ENCODE measurements at regions not wholly inside any gene's neighbourhood (a gene's known extent, or its start where the extent isn't known, plus 50 kb on each side); places are given as distances from the start of the nearest gene placed in this dataset.

DNA sequence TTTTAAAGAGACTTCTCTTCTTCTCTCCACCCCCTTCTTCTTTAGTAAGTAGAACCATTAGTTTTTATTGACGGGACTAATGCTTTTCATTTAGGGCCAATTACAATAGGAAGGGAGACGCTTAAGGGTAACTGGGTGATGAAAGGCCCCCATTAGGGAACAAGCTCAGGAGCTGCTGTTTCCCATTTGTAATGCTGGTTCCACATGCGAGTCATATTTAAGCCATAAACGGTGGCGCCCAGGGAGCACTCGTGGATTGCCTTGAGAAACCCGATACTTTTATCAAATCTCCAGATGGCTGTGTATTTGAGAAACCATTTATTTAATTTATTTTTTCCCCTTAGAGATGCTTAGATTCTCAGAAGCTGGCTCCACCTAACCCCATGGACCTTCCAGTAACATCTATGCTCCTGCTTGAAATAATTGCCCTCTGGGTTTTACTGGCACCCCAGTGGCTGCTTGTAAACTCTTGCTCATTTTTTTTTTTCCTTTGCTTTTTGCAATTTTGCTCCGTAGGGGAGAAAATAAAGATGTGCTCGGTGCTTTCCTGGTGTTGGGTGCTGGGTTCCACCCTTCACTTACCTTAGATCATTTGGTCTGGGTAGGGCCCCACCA, 124.2 kb upstream of the MSX1 start:
- no peak overlapping the region for H3K27ac ChIP-seq (ENCODE audit: low read depth, low read length)
- no peak overlapping the region for H4K91ac ChIP-seq (ENCODE audit: low read depth, low read length)
- H2AFZ ChIP-seq (ENCODE audit: insufficient read depth, low read length, poor library complexity) = no peak overlapping the region
- H3K18ac ChIP-seq (ENCODE audit: low read length) = no peak overlapping the region
- H3K4ac ChIP-seq (ENCODE audit: low read depth, low read length) = no peak overlapping the region
- peaks cover 4 to 11% of the 10 kb centered on the region in 2 experiments for H3K4me1 ChIP-seq (ENCODE audit: control insufficient read depth in 1 of 2, insufficient read depth in 2 of 2, low read length in 2 of 2)
- H3K4me2 ChIP-seq (ENCODE audit: low read length) = no peak overlapping the region
- no peak overlapping the region for H3K4me3 ChIP-seq (ENCODE audit: low read depth, low read length)
- H3K14ac ChIP-seq (ENCODE audit: low read length) = no peak overlapping the region
- H4K12ac ChIP-seq (ENCODE audit: low read depth, low read length) = no peak overlapping the region
- no peaks in the 10 kb centered on the region for H3K27me3 ChIP-seq (ENCODE audit: insufficient read depth, low read length)
- no peaks in the 10 kb centered on the region for H3K79me2 ChIP-seq (ENCODE audit: control insufficient read depth, insufficient read depth, low read length, poor library complexity)
- H3K9ac ChIP-seq (ENCODE audit: low read length) = no peak overlapping the region
- H2AK5ac ChIP-seq (ENCODE audit: low read length) = no peak overlapping the region
- H4K8ac ChIP-seq (ENCODE audit: low read depth, low read length) = no peak overlapping the region
- WGBS (ENCODE audit: extremely low coverage, insufficient coverage, insufficient read length) = no CpG with 5 or more reads among the region's 9 CpGs
- H3K9me3 ChIP-seq (ENCODE audit: insufficient read depth, low read depth, low read length) = no peaks in the 10 kb centered on the region
- H3K23ac ChIP-seq (ENCODE audit: low read length) = no peak overlapping the region
- no peak overlapping the region for H2BK120ac ChIP-seq (ENCODE audit: insufficient read depth, low read length, poor library complexity)
- peak overlapping the region; percentile 15 for H2BK5ac ChIP-seq (ENCODE audit: low read depth, low read length, poor library complexity)
- DNase-seq = no peak
- H3K36me3 ChIP-seq (ENCODE audit: control insufficient read depth in 1 of 2, insufficient read depth in 2 of 2, low read length in 2 of 2) = no peaks in the 10 kb centered on the region
- peaks cover 2% of the 10 kb centered on the region for H3K79me1 ChIP-seq (ENCODE audit: low read length)
- H2BK12ac ChIP-seq (ENCODE audit: low read length) = peak overlapping the region; percentile 52

DNA sequence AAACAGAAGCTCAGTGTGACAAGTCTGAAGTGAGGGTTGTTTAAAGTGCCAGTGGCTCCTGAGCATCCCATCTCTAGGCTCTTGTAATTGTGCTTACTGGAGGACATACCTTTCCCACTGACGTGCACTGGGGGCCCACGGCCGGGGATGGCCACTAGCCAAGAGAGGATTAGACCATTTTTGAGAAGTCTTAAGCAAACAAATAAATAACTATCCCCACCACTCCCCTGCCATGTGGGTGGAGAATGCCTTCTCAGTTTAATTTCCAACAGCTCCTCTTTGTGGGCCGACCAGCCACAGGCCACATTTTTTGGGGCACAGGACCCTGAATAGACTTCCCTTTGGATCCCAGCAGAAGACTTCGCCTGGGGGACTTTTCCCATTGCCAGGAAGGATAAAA, 125.0 kb upstream of the MSX1 start:
- peaks cover 9 to 15% of the 10 kb centered on the region in 2 experiments for H3K4me1 ChIP-seq (ENCODE audit: control insufficient read depth in 1 of 2, insufficient read depth in 2 of 2, low read length in 2 of 2)

DNA sequence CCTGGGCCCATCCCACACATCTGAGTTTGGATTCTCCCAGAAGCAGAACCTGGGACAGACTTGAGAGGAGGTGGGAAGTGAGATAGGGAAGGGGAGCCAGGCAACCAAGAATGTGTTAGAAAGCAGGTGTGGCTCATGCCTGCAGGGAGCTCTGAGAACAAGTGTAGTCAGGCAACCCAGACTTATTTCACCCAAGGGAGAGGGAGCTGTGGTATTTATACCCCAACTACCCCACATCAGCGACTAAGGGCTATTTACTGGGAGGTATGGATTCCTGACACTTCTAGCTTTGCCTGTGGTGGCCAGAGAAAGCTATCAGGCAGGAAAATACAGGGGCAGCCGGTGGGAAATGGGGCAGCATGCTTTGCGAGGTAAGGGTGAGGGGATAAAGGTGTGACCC, 125.8 kb upstream of the MSX1 start:
- Histone ChIP-seq H4K91ac (ENCODE audit: low read depth, low read length) (no peak overlapping the region), H2BK120ac (ENCODE audit: insufficient read depth, low read length, poor library complexity) (no peak overlapping the region)

More for the DNA sequence above, 125.0 kb upstream of the MSX1 start:
- H3K4me3 ChIP-seq (ENCODE audit: low read depth, low read length) = no peak overlapping the region
- no peak overlapping the region for H3K9ac ChIP-seq (ENCODE audit: low read length)
- no peak overlapping the region for H3K23ac ChIP-seq (ENCODE audit: low read length)
- no peaks in the 10 kb centered on the region for H3K9me3 ChIP-seq (ENCODE audit: insufficient read depth, low read depth, low read length)
- H2AK5ac ChIP-seq (ENCODE audit: low read length) = no peak overlapping the region
- WGBS (ENCODE audit: extremely low coverage, insufficient coverage, insufficient read length) = no CpG with 5 or more reads among the region's 5 CpGs
- no peaks in the 10 kb centered on the region for H3K79me2 ChIP-seq (ENCODE audit: control insufficient read depth, insufficient read depth, low read length, poor library complexity)
- H2BK120ac ChIP-seq (ENCODE audit: insufficient read depth, low read length, poor library complexity) = no peak overlapping the region
- no peak overlapping the region for H2BK5ac ChIP-seq (ENCODE audit: low read depth, low read length, poor library complexity)
- no peak for DNase-seq
- H4K8ac ChIP-seq (ENCODE audit: low read depth, low read length) = no peak overlapping the region
- H3K4me2 ChIP-seq (ENCODE audit: low read length) = no peak overlapping the region
- H3K79me1 ChIP-seq (ENCODE audit: low read length) = peaks cover 2% of the 10 kb centered on the region
- no peak overlapping the region for H4K12ac ChIP-seq (ENCODE audit: low read depth, low read length)
- H3K27ac ChIP-seq (ENCODE audit: low read depth, low read length) = no peak overlapping the region
- H2AFZ ChIP-seq (ENCODE audit: insufficient read depth, low read length, poor library complexity) = no peak overlapping the region
- H3K14ac ChIP-seq (ENCODE audit: low read length) = no peak overlapping the region
- H3K27me3 ChIP-seq (ENCODE audit: insufficient read depth, low read length) = no peaks in the 10 kb centered on the region
- no peak overlapping the region for H2BK12ac ChIP-seq (ENCODE audit: low read length)
- H3K36me3 ChIP-seq (ENCODE audit: control insufficient read depth in 1 of 2, insufficient read depth in 2 of 2, low read length in 2 of 2) = no peaks in the 10 kb centered on the region
- no peak overlapping the region for H4K91ac ChIP-seq (ENCODE audit: low read depth, low read length)
- H3K4ac ChIP-seq (ENCODE audit: low read depth, low read length) = no peak overlapping the region
- no peak overlapping the region for H3K18ac ChIP-seq (ENCODE audit: low read length)

GRCh38 chr4:4730249-4730648, 129.2 kb upstream of the MSX1 start:
- no peak overlapping the region for H3K4me2 ChIP-seq (ENCODE audit: low read length)
- no peak overlapping the region for H2AK5ac ChIP-seq (ENCODE audit: low read length)
- no peak overlapping the region for H2BK12ac ChIP-seq (ENCODE audit: low read length)
- no peak overlapping the region for H4K8ac ChIP-seq (ENCODE audit: low read depth, low read length)
- H2AFZ ChIP-seq (ENCODE audit: insufficient read depth, low read length, poor library complexity) = no peak overlapping the region
- no peak overlapping the region for H3K18ac ChIP-seq (ENCODE audit: low read length)
- H3K14ac ChIP-seq (ENCODE audit: low read length) = no peak overlapping the region
- no CpG with 5 or more reads among the region's 11 CpGs for WGBS (ENCODE audit: extremely low coverage, insufficient coverage, insufficient read length)
- no peak overlapping the region for H4K12ac ChIP-seq (ENCODE audit: low read depth, low read length)
- no peak overlapping the region for H3K4me3 ChIP-seq (ENCODE audit: low read depth, low read length)
- H3K9me3 ChIP-seq (ENCODE audit: insufficient read depth, low read depth, low read length) = peaks cover 6% of the 10 kb centered on the region
- H3K36me3 ChIP-seq (ENCODE audit: control insufficient read depth in 1 of 2, insufficient read depth in 2 of 2, low read length in 2 of 2) = no peaks in the 10 kb centered on the region
- H4K91ac ChIP-seq (ENCODE audit: low read depth, low read length) = no peak overlapping the region
- H3K4ac ChIP-seq (ENCODE audit: low read depth, low read length) = no peak overlapping the region
- no peaks in the 10 kb centered on the region for H3K27me3 ChIP-seq (ENCODE audit: insufficient read depth, low read length)
- H3K27ac ChIP-seq (ENCODE audit: low read depth, low read length) = no peak overlapping the region
- peaks cover 4 to 9% of the 10 kb centered on the region in 2 experiments for H3K4me1 ChIP-seq (ENCODE audit: control insufficient read depth in 1 of 2, insufficient read depth in 2 of 2, low read length in 2 of 2)
- no peak overlapping the region for H2BK120ac ChIP-seq (ENCODE audit: insufficient read depth, low read length, poor library complexity)
- no peak overlapping the region for H2BK5ac ChIP-seq (ENCODE audit: low read depth, low read length, poor library complexity)
- no peak overlapping the region for H3K9ac ChIP-seq (ENCODE audit: low read length)
- no peak for DNase-seq
- no peak overlapping the region for H3K23ac ChIP-seq (ENCODE audit: low read length)
- no peaks in the 10 kb centered on the region for H3K79me2 ChIP-seq (ENCODE audit: control insufficient read depth, insufficient read depth, low read length, poor library complexity)
- H3K79me1 ChIP-seq (ENCODE audit: low read length) = no peaks in the 10 kb centered on the region

More for the DNA sequence above, 125.8 kb upstream of the MSX1 start:
- H3K4me1 ChIP-seq (ENCODE audit: control insufficient read depth in 1 of 2, insufficient read depth in 2 of 2, low read length in 2 of 2) = peaks cover 9 to 15% of the 10 kb centered on the region in 2 experiments
- no peak overlapping the region for H2AFZ ChIP-seq (ENCODE audit: insufficient read depth, low read length, poor library complexity)
- peaks cover 2% of the 10 kb centered on the region for H3K79me1 ChIP-seq (ENCODE audit: low read length)
- no peak overlapping the region for H3K9ac ChIP-seq (ENCODE audit: low read length)
- H3K14ac ChIP-seq (ENCODE audit: low read length) = no peak overlapping the region
- no peaks in the 10 kb centered on the region for H3K27me3 ChIP-seq (ENCODE audit: insufficient read depth, low read length)
- H3K4me2 ChIP-seq (ENCODE audit: low read length) = no peak overlapping the region
- H4K12ac ChIP-seq (ENCODE audit: low read depth, low read length) = no peak overlapping the region
- no peak overlapping the region for H2AK5ac ChIP-seq (ENCODE audit: low read length)
- H2BK5ac ChIP-seq (ENCODE audit: low read depth, low read length, poor library complexity) = no peak overlapping the region
- H2BK12ac ChIP-seq (ENCODE audit: low read length) = no peak overlapping the region
- H3K23ac ChIP-seq (ENCODE audit: low read length) = no peak overlapping the region
- H3K36me3 ChIP-seq (ENCODE audit: control insufficient read depth in 1 of 2, insufficient read depth in 2 of 2, low read length in 2 of 2) = no peaks in the 10 kb centered on the region
- no peak overlapping the region for H3K27ac ChIP-seq (ENCODE audit: low read depth, low read length)
- H4K8ac ChIP-seq (ENCODE audit: low read depth, low read length) = no peak overlapping the region
- no peak for DNase-seq
- H3K4me3 ChIP-seq (ENCODE audit: low read depth, low read length) = no peak overlapping the region
- H3K4ac ChIP-seq (ENCODE audit: low read depth, low read length) = no peak overlapping the region
- no peak overlapping the region for H3K18ac ChIP-seq (ENCODE audit: low read length)
- H3K79me2 ChIP-seq (ENCODE audit: control insufficient read depth, insufficient read depth, low read length, poor library complexity) = no peaks in the 10 kb centered on the region
- WGBS (ENCODE audit: extremely low coverage, insufficient coverage, insufficient read length) = no CpG with 5 or more reads among the region's 3 CpGs
- H3K9me3 ChIP-seq (ENCODE audit: insufficient read depth, low read depth, low read length) = no peaks in the 10 kb centered on the region

All from trophoblast cell (in vitro differentiated cells and primary cell).